Adipose tissue (tissue), 3 donors: ENCODE measurements at regions not wholly inside any gene's neighbourhood (a gene's known extent, or its start where the extent isn't known, plus 50 kb on each side); places are given as distances from the start of the nearest gene placed in this dataset.
"Not testable (repeated sequence)": the region's sequence is repeated elsewhere in the genome, so short reads cannot be mapped to it uniquely, and the experiment has no call there.

ENCODE experiments used
- H3K27ac ChIP-seq: one replicate; pipeline ENCODE4 v1.5.1; 2013; ENCODE audit warnings: low read depth, low read length
- WGBS, 3 donors: extraction: QIAGEN DNeasy Blood & Tissue Kit; methylation state at CpG; one replicate each; pipeline ENCODE4 v1.1.7; 2013; 5-methylcytosine and 5-hydroxymethylcytosine counted together
- donor health status: healthy with polysubstance abuse.
- donor health status: Bipolar disorder and iron deficiency.
- donor health status: healthy.

DNA sequence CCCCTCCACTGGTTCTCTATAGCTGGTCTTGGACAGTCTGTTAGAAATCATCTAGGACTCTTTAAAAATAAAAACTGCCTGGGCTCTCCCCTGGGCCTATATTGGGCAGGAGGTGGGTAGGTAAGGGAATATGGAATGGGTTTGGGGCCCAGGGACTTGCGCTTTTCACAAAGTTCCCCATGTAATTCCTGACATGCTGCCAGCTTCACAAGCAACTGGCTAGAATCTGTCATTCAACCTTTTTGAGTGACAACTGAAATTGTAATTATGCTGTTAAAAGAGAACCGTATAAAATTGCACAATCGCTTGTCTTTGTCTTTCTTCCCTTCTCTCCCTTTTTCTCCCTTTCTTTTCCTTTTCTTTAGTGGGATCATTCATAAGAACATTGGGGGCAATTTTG lies 603.1 kb downstream of the EBF1 start:
- WGBS, 3 donors, result 84 to 88% (median 86%) methylated on average over 3 of the region's 3 CpGs
- no peak overlapping the region for H3K27ac ChIP-seq

DNA sequence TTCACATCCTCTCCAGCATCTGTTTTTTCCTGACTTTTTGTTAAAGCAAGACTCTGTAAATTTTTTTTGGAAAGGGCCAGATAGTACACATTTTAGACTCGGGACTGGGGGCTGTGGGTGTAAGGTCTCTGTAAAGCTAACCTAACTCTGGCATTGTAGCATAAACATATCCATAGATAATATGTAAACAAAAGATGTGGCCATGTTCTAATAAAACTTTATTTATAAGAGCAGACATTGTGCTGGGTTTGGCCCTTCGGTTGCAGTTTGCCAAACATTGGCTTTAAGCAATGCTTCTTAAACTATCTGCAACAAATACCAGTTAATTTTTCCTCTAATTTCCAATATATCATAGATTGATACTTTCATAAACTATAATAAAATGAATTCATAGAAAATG lies 605.2 kb downstream of the EBF1 start:
- no peak overlapping the region for H3K27ac ChIP-seq
- WGBS, 3 donors, result 91 to 98% (median 97%) methylated on average over 2 of the region's 2 CpGs

DNA sequence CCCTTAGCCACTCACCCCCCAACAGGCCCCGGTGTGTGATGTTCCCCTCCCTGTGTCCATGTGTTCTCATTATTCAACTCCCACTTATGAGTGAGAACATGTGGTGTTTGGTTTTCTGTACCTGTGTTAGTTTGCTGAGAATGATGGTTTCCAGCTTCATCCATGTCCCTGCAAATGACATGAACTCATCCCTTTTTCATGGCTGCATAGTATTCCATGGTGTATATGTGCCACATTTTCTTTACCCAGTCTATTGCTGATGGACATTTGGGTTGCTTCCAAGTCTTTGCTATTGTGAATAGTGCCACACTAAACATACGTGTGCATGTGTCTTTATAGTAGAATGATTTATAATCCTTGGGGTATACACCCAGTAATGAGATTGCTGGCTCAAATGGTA lies 605.7 kb downstream of the EBF1 start:
- WGBS, 3 donors, result 93 to 95% (median 95%) methylated on average over 2 of the region's 2 CpGs
- H3K27ac ChIP-seq, result not testable (repeated sequence)

GRCh38 chr5:158492841-158493242 lies 606.9 kb downstream of the EBF1 start:
- 59 to 74% (median 66%) methylated on average over 3 of the region's 3 CpGs for WGBS, 3 donors
- no peak overlapping the region for H3K27ac ChIP-seq

- H3K27ac ChIP-seq, result no peak overlapping the region
Measured at GRCh38 chr5:158492136-158492535, 607.6 kb downstream of the EBF1 start.

DNA sequence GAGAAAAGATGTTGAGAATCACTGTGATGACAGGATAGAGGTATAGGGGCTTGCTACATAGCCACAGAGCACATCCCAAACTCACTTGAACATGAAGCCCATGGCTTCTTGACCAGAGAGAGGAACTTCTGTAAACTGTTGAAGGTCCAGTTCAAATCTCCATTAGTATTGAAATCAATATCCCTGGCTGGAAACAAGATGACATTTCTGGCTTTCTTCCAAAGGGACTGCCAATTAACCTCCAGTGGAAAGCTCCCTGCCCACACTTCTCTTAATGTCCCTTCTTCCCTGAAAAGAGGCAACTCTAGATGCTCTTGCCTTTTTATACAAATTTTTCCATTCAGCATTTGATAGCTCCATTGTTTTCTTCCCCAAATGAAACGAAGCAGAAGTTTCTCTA lies 612.1 kb downstream of the EBF1 start:
- 16 to 49% (median 37%) methylated on average over 1 of the region's 1 CpG for WGBS, 3 donors

DNA sequence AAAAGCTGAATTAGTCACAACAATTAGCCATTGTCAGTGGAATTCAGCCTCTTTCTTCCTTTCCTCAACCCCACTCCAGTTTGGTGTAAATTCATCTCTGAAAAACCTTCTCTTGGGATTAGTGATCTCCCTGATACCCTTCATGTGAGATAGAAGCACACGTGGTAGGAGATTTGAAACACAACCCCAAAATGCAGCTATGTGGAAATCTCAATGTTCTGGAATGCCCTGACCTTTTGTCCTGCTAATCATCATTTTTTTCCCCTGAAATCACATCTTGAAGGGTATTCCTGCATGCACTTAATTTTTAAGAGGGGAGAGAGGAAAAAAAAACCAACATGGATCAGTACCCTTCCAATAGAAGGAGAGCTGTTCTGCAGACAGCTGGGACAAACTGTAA lies 612.6 kb downstream of the EBF1 start:
- no peak overlapping the region for H3K27ac ChIP-seq
- WGBS, 3 donors, result 50 to 76% (median 51%) methylated on average over 1 of the region's 1 CpG

More for the DNA sequence above, 612.1 kb downstream of the EBF1 start:
- H3K27ac ChIP-seq, result no peak overlapping the region

DNA sequence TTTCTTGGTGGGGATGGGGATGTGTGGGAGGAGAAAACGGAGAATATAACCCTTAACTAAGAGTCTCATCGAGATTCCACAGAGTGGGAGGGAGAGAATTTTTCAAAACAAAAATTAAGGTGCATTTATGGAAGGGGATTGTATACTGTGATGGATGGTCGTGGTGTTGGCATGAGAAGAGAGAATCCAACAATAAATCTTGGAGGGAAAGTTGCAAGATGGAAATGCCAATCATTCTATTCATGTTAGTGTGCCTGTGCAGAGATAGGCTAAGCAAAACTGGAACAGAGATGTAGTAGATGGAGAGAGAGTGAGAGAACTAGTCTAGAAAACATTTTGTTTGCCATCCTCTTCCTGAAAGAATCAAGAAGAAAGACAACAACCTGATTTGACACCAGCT lies 613.1 kb downstream of the EBF1 start:
- no peak overlapping the region for H3K27ac ChIP-seq
- WGBS, 3 donors, result 55 to 72% (median 56%) methylated on average over 3 of the region's 3 CpGs

- H3K27ac ChIP-seq, result peak overlapping the region; percentile 4
- 47 to 78% (median 56%) methylated on average over 6 of the region's 6 CpGs for WGBS, 3 donors
Measured at GRCh38 chr5:158485604-158486081, 614.1 kb downstream of the EBF1 start.

- 61 to 79% (median 66%) methylated on average over 10 of the region's 10 CpGs for WGBS, 3 donors
- peak overlapping the region; percentile 4 for H3K27ac ChIP-seq
Measured at GRCh38 chr5:158485047-158485446, 614.7 kb downstream of the EBF1 start.

DNA sequence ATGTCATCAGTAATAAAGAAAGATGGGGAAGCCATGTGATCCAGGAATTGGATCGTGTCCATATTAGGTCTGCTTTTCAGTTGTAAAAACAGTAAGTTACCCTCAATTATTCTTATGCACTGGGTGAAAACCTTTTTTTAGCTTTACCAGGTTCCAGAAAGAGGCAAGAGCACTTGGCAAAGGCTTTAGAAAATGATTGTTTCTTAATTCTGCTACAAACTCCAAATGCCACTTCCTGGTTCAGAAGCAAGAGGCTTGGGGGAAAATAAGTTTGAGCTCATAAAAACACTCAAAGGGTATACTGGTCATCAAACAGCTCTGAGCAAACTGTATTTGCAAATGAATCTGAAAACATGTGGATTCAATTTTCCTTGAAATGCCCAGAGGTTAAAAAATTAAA lies 615.6 kb downstream of the EBF1 start:
- H3K27ac ChIP-seq, result no peak overlapping the region
- WGBS, 3 donors, result 24 to 61% (median 60%) methylated on average over 1 of the region's 1 CpG

DNA sequence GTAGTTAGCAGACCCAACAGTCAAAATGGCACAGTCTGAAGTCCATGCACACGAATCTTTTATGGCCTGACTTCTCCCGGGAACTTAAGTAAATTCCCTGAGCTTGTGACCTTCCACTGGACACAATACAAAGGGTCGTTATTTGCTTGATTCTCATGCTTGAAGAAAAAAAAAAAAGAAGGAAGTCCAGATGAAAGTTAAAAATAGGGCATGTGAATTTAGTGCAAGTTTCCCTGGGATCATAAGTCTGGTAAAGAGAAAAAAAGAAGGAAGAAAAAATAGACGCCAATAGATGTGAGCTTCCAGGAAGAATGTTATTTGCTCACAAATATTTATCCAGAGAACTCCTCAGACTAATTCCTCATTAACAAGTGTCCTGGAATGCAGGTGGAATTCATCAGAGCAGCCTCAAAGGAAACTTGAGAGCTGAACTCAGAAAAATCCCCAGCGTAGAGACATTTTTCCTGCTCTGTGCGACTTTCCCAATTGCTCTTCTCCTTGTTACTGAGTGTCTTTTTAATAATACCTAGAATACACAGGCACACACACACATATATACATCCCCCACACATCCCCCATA lies 616.3 kb downstream of the EBF1 start:
- WGBS, 3 donors, result 40 to 50% (median 40%) methylated on average over 6 of the region's 6 CpGs
- no peak overlapping the region for H3K27ac ChIP-seq

- H3K27ac ChIP-seq, result no peak overlapping the region
- 70 to 88% (median 81%) methylated on average over 2 of the region's 2 CpGs for WGBS, 3 donors
Measured at GRCh38 chr5:158482125-158482524, 617.6 kb downstream of the EBF1 start.

- H3K27ac ChIP-seq, result no peak overlapping the region
- WGBS, 3 donors, result 48 to 77% (median 49%) methylated on average over 6 of the region's 6 CpGs
Measured at GRCh38 chr5:158478139-158478538, 619.2 kb upstream of the CLINT1 start.

GRCh38 chr5:158477214-158477613 lies 618.3 kb upstream of the CLINT1 start:
- H3K27ac ChIP-seq, result no peak overlapping the region
- WGBS, 3 donors, result 91 to 96% (median 94%) methylated on average over 3 of the region's 3 CpGs

GRCh38 chr5:158473016-158473635 lies 614.2 kb upstream of the CLINT1 start:
- WGBS, 3 donors, result 60 to 75% (median 68%) methylated on average over 4 of the region's 4 CpGs
- no peak overlapping the region for H3K27ac ChIP-seq

GRCh38 chr5:158471535-158471924 lies 612.6 kb upstream of the CLINT1 start:
- WGBS, 3 donors, result 12 to 75% (median 71%) methylated on average over 2 of the region's 2 CpGs
- no peak overlapping the region for H3K27ac ChIP-seq

DNA sequence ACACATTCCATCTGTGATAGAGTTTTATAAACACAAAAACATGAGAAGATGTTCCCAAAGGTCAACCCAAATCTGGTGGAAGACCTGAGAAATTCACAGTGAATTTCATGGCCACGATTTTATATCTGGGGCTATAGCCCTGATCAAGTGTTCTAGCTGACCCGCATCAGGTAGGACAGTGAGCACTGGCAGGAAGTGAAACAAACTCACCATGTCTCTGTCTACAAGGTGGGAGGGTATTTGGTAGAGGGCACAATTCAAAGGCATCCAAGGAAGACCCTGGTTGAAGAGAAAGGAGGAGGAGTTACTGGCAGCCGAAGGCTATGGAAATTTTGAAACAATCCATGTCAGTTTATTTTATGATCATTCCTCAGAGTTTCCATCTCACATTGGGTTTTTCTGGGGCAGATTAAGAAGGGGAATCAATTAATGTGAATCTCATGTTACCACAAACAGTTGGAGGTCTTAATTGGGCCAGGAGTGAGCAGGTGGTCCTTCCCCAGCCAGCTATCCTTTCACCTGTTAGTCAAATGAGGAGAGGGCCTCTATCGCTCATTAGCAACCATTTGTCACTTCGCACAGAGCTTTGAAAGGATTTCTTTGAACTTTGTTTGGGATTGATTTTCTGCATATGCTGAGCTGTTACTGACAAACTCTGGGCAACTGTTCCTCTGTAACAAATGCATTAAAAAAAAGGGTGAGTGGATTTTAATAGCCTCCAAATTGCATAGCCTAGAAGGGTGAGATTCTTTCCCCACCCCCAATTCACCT lies 612.0 kb upstream of the CLINT1 start:
- no peak overlapping the region for H3K27ac ChIP-seq
- WGBS, 3 donors, result 44 to 96% (median 92%) methylated on average over 5 of the region's 5 CpGs

GRCh38 chr5:158468444-158468843 lies 609.5 kb upstream of the CLINT1 start:
- no peak overlapping the region for H3K27ac ChIP-seq
- WGBS, 3 donors, result 91 to 95% (median 91%) methylated on average over 2 of the region's 2 CpGs

DNA sequence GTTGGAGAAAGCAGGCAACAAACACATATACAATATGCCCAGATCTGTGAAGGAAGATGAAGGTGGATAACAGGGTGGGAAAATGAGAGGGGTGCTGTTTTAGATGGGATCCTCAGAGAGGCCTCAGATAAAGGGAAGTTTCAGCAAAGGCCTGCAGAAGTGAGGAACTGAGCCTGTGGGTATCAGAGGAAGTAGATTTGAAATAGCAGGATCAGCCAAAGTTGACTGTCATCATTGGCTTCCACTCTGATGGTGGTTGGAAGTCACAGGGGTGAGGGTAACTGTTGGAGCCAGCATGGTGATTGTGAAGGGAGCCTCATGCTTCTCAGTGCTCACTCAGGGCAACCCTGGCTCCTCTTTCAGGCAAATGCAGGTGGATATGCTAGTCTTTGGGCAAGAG lies 607.2 kb upstream of the CLINT1 start:
- no peak overlapping the region for H3K27ac ChIP-seq
